Mucosa of gallbladder (tissue), 1 donor: ENCODE measurements at regions not wholly inside any gene's neighbourhood (a gene's known extent, or its start where the extent isn't known, plus 50 kb on each side); places are given as distances from the start of the nearest gene placed in this dataset.

Source experiments
- DNase-seq: peaks from one replicate; pipeline ENCODE4 v3.0.0-alpha.2; 2020; ENCODE audit warnings: low spot score
- donor health status: DM: no; HTN: no; CAD: no.

DNA sequence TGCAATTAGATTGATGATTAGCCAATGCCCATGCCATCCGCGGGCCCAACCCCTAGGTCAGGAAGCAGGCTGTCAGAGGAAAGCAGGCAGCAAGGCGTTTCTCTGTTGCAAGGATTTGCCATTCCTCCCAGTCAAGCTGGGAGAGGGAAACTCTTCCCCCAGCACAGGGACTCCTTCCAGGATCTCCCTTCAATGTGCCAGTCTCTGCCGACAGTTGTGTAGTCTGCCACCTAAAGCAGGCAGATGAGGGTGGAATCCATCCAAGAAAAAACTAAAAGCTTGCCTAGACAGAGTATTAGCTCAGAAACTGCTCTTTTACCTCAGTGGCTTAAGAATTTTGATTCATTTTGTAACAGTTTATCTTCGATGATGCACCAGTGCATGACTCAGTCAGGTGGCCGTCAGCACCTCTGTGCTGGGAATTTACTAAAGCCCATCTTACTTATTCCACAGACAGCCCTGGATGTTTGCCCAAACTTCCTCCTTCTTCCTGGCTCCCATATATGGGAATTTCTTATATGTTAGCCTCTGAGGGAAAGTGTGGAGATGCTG, 501.5 kb upstream of the THBS1 start:
- no peak for DNase-seq

DNA sequence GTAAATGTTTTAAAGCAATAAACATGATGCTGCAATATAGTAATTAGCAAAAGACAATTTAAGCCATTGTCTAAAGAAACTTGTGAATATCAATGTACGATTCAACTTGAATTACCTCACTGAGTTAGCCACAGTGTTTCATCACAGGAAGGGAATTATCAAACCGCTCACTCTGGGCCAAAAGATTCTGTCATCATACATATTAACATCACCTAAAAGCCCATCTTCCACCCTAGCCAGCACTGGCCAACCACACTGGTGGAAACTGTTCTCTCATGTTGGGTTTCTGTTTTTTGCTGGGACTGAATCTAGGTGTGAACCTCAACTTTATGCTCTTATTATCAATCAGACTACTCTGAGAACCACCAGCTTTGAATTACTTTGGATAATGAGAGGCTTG, 497.7 kb upstream of the THBS1 start:
- no peak for DNase-seq

DNA sequence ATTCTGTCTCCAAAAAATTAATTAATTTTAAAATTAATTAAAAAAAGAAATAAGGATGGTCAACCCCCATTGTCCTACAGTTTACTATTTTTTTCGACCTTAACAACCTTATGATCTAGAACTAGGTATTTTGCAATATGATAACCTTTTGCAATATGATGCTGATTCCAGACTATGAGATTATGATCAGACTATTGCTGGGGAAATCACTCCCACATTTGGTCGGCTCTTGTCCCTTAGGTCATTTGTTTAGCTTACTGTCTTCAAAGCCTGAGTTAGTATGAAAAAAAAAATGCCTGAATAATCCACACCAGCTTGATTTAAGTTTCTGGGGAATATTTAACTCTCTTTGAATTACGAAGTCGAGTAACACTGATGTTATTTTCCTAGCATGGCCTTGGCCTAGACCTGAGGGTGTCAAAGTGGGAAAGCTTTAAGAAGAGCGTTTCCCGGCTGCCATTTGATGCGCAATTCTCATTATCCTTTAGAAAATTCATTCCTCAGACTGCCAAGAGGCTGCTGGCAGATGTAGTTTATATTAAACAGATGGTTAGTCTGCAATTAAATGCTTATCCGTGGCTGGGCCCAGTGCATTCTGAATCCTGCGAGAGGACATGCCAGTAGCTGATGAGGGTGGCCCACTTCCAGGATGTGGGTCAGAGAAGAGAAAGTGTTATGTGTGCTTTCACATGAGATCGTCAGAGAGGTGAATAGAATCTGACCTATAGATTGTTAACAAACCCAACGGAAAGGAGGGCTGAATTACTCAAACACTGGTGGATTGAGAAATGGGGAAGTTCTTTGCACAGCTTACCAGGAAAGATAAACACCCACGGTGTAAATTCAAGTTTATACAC, 496.0 kb upstream of the THBS1 start:
- peak; percentile 45 for DNase-seq

DNA sequence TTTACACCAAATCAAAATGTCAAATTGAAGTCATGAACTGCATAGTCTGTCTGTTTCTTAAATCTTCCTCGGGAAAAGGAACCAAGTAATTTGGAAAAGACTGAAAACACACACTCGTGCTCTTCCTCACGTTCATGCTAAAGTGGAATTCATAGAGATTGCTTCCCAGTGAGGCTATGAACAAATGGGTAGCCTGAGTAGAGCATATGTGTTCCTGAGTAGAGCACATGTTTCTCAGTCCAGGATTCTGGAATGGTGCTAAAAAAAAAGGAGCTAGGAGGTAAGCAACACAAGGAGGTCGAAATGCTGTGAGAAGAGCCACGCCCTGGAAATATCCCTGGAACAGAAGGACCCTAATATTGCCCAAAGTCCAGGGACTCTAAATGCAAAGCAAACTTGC, 494.2 kb upstream of the THBS1 start:
- no peak for DNase-seq

DNA sequence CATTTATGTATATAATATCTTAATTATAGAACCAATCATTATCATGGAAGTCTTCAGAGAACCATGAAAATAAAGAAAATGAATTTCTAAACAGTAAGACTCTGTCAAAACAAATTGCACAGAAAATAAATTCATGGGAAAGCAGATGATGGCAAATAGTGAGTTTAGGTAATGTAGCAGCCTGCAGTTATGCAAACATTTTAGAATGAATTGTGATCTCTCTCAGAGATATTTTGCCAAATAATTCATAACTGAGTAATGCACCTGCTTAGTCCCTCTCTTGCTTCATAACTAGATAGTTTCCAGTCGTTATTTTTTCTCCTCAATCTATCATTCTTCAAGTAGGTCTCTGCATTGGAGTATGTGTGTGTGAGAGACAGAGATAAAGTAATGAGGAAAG, 492.7 kb upstream of the THBS1 start:
- no peak for DNase-seq

DNA sequence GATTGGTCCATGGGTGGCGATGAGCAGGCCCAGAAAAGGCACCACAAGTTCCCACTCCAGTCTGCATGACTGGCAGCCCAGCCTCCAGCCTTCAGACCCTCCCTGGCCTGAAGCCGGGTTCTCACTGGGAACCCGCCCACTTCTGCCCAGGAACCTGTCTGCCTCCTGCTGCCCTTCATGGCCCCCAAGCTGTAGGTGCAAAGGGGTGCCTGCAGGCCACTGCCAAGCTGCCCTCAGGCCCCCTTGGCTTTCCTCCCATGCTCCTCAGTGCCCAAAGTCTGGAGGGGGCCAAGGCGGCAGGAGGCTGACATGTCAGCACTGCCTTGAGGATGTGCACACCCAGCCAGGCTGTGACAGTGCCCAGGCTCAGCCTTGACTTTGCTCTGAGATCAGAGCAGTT, 488.5 kb upstream of the THBS1 start:
- DNase-seq, result no peak

DNA sequence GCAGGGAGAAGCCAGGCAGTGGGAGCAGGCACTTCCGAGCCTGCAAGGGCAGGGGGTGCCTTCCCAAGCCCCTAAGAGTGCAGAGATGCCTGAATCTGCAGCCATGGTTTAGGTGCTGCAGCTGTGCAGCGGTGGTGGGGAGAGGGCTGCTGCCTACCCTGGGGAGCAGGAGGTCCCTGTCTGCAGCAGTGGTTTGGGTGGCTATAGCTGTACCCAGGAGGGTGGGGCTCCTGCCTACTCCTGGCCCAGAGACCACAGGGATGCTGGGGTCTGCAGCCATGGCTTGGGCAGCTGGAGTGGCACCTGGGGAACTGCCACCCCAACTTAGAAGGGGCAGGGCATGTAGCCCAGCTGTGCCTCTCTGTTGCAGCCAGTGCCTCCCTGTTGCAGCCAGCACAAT, 488.1 kb upstream of the THBS1 start:
- no peak for DNase-seq

DNA sequence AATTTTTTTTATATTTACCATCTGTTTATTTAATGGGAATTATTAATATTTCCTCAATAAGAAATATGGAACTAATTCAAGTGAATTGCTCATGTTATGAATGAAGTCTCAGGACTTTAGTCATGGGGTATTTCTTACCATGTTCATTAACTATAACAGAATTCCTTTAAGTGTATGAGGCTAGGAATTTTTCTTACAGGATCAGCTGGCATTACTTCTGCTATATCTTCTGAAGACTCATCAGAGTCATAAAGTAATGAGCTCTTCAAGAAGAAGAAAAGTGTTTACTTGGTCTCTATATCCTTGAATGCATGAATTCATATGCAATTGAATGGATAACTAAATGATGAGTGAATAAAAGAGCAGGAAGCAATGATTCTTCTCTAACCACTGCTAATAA, 486.8 kb upstream of the THBS1 start:
- DNase-seq, result no peak

DNA sequence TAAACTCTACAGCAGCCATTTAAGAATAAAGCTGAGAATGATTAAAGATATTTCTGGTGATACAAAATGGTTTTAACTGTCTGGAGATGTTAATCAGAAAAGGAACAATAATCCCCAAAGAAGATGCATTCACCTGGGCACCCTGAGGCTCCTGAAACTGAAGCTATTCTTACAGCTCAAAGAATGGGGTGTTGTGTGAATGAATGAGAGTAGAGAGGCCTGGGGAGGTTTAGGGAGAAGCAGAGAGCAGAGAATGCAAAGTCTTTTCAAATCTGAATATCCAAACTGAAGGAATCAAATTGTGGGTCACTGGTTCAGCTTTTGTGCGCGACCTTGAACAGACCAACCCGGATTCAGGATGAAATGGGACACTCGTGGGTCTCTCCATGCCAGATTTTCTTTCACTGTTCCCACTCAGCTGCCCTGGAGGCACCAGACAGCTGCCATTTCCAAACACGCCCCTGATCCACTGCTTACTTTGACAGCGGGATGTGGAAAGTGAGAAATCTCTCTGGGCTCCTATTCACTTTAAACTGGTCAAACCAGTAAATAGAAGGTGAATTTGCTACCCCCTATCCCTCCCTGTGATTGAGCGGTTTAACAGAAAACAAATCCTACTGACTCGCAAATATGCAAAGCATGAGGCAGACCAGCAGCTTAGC, 485.5 kb upstream of the THBS1 start:
- no peak for DNase-seq

DNA sequence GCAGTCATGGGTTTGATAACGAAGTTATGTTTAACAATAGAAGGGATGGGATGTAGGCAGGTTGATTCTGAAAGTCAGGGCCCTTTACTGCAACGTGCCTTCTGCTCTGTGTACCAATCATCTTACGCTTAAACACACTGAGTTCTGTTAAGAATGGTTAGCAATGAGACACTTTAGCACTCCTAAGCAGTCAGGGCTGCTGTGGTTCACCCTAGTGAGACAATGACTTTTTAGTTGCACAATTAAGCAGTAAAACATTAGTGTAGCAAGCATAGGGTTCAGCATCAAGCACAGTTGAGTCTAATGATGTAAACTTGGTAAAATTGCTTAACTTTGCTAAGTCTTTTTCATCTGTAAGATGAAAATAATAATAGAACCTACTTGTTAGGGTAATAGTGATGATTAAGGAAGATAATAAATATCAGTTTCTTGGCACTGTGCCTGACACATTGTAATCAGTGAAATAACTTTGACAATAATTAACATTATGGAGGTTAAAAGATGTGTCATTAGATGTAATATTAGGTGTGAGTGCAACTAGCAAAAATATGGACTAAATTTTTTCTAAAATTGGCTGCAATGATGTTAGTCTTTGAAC, 484.2 kb upstream of the THBS1 start:
- no peak for DNase-seq

DNA sequence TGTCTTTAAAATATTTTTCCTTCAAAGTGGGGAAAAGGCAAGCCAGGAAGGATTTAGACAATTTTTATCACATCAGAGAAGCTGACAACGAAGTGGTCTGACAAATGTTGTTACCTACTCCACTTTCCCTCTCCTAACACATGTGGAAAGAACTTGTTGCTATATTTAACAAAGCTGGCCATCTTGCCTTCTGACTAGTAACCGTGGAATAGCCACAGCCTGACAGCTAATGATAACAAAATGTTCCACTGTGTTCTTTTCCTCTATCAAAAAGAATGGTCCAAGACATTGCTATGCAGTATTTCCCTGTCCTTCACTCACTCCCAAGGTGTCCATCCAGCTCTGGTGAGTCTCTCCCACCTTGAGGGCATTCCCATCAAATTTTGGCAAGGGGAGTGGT, 481.4 kb upstream of the THBS1 start:
- no peak for DNase-seq

DNA sequence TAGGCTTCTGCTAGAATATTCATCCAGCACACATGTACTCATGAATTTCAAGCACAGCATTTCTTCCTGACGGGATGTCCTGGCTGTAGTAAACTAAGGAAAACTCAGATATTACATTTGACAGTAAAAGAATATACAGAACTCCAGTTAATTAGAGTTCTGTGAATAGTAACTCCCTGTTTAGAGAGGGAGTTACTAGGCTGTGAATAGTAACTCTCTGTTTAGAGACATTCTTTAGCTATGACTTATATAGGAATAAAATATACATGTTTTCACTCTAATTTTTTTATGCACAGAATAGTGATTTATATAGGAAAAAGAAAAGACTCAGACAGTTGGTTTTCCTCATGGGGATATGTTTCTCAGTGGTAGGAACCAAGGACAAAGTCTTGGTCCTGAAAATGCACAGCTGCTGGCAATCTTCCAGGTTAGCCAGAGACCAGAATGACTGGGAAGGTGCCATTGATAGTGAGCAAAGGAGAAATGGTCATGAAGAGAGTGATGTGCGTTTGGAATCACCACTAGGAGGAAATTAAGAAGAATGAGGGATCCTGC, 480.7 kb upstream of the THBS1 start:
- DNase-seq, result no peak

DNA sequence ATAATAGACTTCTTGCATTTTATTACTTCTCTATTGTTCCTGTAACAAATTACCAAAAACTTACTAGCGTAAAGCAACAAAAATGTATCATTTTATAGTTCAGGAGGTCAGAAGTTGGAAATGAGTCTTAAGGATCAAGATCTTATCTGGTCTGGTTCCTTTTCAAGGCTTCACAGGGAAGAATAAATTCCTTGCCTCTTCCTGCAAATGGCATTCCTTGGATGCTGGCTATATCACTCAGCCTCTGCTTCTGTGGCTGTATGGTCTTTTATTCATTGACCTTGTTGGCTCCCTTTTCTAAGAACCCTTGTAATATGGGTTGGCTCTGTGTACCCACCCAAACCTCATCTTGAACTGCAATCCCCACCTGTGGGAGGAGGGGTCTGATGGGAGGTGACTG, 478.4 kb upstream of the THBS1 start:
- no peak for DNase-seq

DNA sequence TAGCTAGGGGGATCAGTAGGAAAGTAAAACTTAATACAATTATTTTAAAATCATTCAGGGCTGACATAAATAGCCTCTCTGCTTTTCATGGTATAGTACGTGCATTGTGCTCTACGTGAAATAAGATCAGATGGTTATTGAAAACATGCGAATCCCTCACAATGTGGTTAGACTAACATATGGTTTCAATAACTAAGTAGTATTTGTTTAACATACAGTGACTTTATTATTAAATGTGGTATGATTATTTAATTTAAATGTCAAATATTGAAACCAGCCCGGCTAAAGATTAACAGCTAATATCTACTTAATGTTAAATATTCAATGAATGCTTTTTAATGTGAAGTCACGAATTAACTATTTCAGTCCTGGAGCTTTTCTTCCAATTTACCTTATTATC, 473.9 kb upstream of the THBS1 start:
- DNase-seq, result no peak

DNA sequence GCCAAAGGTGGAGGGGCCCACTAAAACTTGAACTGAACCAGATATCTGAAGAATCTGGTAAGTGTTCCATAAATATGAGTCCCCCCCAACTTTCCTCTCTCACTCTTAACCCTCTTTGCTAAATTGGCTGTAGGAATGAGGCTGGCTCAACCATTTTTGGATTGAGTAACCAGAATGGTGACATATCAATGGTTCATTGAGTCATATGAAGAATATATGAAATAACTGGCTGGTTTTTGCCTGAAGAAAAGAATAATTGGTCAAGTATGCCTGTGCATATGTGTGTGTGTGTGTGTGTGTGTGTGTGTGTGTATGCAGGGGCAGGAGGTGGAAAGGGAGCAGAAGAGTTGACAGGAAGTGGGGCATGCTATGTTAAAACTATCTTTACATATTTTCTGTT, 472.9 kb upstream of the THBS1 start:
- DNase-seq, result no peak

DNA sequence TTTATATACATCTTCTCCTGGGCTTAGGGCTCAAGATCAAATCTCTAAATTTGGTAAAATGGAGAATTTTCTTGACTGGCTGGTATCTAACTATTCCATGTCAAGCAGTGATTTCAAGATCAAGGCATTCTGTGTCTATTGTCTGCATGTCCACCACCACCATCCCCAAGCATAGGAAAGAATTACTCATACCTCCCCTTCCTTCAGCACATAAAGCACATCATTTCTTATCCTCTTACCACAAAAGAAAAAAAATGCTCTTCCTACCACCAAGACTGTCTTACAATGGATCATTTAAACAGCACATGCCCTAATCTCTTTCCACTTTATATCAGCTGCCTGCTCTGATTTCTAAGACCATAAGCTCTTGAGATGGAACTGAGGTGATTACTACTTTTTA, 470.5 kb upstream of the THBS1 start:
- no peak for DNase-seq

DNA sequence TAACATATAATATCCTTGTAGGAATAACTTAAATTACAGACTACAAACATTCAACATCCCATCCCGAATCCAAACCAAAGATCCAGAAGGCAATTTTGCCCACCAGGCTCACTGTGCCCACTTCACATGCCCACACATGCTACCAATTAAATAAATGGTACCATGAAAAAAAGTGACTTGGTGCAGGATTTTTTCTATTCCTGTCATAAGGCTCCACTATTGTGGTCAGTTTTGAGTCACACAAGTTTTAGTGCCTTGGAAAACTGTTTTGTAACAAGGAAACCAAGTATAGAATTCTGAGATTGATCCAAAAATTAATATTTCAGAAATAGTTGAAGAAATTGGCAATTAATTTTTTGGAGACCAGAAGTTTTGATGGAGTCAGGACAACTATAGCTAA, 470.1 kb upstream of the THBS1 start:
- DNase-seq, result no peak

DNA sequence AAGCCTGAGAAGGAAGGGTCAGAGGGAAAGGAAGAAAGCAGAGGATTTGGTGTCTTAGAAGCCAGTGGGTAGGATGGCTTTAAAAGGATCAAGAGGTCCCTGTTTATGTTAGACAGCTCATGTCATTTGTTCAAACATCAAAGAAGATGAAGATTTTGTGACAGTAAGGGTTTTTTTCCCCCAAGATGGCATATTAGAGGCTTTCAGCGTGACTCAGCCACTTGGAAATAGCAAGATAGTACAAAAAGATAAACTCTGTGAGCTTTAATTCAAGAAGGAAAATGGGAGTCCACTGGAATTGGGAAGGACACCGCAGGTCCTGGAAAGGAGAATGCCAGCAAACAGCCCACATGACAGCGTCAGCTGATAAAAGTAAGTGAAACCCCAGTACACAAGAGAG, 467.1 kb upstream of the THBS1 start:
- no peak for DNase-seq

DNA sequence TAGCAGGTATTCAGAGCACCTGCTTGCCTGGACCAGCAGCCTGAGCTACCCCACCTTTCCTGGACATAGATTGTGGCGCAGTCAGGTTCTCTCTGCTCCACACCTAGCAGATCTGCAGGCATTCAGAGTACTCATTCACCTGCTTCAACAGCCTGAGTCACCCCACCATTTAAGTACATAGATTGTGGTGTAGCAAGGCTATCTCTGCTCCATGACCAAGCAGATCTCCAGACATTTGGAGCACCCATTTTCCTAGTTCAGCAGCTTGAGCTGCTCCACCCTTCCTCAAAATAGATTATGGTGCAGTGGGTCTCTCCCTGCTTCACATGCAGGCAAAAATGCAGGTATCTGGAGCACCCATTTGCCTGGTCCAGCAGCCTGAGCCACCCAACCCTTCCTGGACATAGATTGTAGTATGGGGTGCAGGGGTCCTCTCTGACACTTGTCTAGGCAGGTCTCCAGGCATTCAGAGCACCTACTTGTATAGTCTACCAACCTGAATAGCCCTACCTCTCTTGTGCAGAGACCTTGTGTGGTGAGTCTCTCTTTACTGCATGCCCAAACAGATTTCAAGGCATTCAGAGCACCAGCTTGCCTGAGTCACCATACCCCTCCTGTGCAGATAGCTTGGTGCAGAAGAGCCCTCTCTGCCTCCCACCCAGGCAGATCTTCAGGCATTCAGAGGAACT, 466.0 kb upstream of the THBS1 start:
- DNase-seq, result no peak

DNA sequence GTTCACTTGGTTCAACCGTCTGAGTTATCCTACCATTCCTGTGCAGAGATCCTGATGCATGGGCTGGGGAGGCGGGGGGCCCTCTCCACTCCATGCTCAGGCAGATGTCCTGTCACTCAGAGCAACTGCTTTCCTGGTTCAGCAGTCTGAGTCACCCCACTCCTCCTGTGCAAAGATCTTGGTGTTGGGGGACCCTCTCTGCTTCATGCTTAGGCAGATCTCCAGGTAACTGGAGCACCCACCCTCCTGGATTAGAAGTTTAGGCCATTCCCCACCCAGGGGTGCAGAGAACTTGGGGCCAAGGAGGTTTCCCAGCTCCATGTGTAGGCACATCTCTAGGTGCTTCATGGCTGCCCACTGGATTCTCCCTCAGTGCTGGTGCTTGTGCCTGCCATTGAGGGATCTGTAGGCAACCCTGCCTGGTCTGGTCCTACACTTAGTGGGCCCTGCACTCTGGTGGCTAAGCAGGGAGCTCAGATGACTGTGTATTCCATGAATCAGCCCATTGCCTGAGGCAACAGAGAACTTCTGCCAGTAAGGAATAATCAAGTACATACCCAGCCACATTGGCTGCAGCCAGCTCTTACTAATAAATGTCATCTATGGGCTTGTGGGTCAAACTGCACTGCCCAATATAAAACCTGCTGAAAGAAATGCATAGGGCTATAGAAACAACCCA, 465.4 kb upstream of the THBS1 start:
- DNase-seq, result no peak

DNA sequence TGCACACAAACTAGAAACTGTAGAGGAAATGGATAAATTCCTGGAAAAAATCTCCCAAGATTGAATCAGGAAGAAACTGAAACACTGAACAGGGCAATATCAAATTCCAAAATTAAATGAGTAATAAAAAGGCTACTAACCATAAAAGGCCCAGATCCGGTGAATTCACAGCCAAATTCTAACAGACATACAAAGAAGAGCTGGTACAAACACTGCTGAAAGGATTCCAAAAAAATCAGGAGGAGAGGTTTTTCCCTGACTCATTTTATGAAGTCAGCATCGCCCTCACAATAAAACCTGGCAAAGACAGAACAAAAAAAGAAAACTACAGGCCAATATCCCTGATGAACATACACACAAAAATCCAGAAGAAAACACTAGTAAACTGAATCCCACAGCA, 462.4 kb upstream of the THBS1 start:
- DNase-seq, result no peak
